ENCODE measurements at regions not wholly inside any gene's neighbourhood (a gene's known extent, or its start where the extent isn't known, plus 50 kb on each side); places are given as distances from the start of the nearest gene placed in this dataset.

DNA sequence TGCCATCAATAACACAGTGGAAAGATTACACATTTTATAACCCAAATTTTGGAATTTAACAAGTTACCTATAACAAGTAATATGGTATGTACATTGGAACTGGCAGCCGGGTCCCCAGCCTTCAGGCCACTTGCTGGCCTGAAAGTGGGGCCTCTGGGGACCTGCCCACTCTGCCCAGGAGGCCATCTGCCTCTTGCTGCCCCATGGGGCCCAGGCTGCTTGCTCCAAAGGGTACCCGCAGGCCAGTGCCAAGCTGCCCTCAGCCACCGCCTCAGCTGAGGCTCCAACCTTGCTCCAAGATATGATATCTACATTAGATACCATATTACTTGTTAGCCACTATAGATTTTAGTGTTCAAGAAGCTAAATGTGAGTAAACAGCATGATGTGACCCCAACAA is 120.8 kb upstream of the TMEFF2 start:
- H3K4me3 Mint-ChIP-seq (ENCODE audit: unreplicated experiment), result no peak overlapping the region

DNA sequence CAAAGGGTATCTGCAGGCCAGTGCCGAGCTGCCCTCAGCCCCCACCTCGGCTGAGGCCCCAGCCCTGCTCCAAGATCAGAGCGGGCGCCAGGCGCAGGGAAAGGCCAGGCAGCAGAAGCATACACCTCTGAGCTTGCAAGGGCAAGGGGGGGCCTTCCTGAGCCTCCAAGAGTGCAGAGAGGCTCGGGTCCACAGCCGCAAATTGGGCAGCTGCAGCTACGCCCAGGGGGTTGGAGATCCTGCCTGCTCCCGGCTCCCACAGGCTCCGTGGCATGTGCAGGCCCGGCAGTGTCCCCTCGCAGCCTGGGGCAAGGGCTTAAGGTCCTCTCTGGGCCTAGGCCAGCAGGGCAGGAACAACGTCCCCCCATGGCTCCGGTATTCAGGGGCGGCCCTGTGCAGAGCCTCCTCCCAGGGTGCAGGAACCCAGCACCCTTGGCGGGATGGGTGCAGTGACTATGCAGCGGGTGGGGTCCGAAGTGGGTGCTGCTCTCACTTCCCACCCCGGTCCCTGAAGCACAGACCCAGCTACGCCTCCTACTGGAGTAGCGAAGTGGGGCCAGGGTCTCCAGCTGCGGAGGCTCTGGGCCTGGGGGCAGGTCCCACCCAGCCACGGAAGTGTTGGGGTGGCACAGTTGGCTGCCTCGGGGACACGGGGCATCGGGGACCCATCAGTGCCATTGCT is 120.2 kb upstream of the TMEFF2 start:
- H3K4me2 ChIP-seq (ENCODE audit: low read length), result no peak overlapping the region
- no peak for TF ChIP-seq EZH2 (IDR thresholded peaks at IDR 0.05; ENCODE audit: insufficient read depth, low read length)
- TF ChIP-seq, protein P1, sequence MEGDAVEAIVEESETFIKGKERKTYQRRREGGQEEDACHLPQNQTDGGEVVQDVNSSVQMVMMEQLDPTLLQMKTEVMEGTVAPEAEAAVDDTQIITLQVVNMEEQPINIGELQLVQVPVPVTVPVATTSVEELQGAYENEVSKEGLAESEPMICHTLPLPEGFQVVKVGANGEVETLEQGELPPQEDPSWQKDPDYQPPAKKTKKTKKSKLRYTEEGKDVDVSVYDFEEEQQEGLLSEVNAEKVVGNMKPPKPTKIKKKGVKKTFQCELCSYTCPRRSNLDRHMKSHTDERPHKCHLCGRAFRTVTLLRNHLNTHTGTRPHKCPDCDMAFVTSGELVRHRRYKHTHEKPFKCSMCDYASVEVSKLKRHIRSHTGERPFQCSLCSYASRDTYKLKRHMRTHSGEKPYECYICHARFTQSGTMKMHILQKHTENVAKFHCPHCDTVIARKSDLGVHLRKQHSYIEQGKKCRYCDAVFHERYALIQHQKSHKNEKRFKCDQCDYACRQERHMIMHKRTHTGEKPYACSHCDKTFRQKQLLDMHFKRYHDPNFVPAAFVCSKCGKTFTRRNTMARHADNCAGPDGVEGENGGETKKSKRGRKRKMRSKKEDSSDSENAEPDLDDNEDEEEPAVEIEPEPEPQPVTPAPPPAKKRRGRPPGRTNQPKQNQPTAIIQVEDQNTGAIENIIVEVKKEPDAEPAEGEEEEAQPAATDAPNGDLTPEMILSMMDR (IDR thresholded peaks at IDR 0.05; ENCODE audit: insufficient read depth, low read depth, low read length), result no peak
- no peak overlapping the region for H3K4me3 ChIP-seq (ENCODE audit: insufficient read depth, low read depth, low read length)
- Mint-ChIP-seq H3K27ac (ENCODE audit: unreplicated experiment) (no peak overlapping the region), H3K36me3 (ENCODE audit: low read depth, unreplicated experiment) (no peaks in the 10 kb centered on the region), H3K27me3 (ENCODE audit: low read depth, unreplicated experiment) (no peaks in the 10 kb centered on the region), H3K9me3 (ENCODE audit: unreplicated experiment) (peaks cover 3% of the 10 kb centered on the region), H3K4me3 (ENCODE audit: unreplicated experiment) (no peak overlapping the region), H3K4me1 (ENCODE audit: low read depth, unreplicated experiment) (no peaks in the 10 kb centered on the region)
- H3K36me3 ChIP-seq (ENCODE audit: insufficient read depth, low read length), result no peaks in the 10 kb centered on the region
- no peak for DNase-seq (ENCODE audit: low read depth)
- no peaks in the 10 kb centered on the region for H3K9me3 ChIP-seq (ENCODE audit: insufficient read depth, low read depth, low read length)
- no peaks in the 10 kb centered on the region for H4K20me1 ChIP-seq (ENCODE audit: insufficient read depth, low read length)
- H3K27ac ChIP-seq (ENCODE audit: low read depth, low read length), result no peak overlapping the region
- H3K27me3 ChIP-seq (ENCODE audit: insufficient read depth, low read length), result no peaks in the 10 kb centered on the region
- H3K9ac ChIP-seq (ENCODE audit: low read length), result no peak overlapping the region
- no peak for FAIRE-seq
- H2AFZ ChIP-seq (ENCODE audit: low read depth, low read length), result no peak overlapping the region
- no peaks in the 10 kb centered on the region for H3K4me1 ChIP-seq (ENCODE audit: insufficient read depth, low read length)
- H3K79me2 ChIP-seq (ENCODE audit: insufficient read depth, low read length), result no peaks in the 10 kb centered on the region

More for the DNA sequence above, 120.8 kb upstream of the TMEFF2 start:
- Histone ChIP-seq H2AFZ (ENCODE audit: low read depth, low read length) (no peak overlapping the region), H3K79me2 (ENCODE audit: insufficient read depth, low read length) (no peaks in the 10 kb centered on the region), H3K9me3 (ENCODE audit: insufficient read depth, low read depth, low read length) (no peaks in the 10 kb centered on the region), H3K36me3 (ENCODE audit: insufficient read depth, low read length) (no peaks in the 10 kb centered on the region), H3K27ac (ENCODE audit: low read depth, low read length) (no peak overlapping the region), H4K20me1 (ENCODE audit: insufficient read depth, low read length) (no peaks in the 10 kb centered on the region), H3K4me2 (ENCODE audit: low read length) (no peak overlapping the region), H3K4me1 (ENCODE audit: insufficient read depth, low read length) (no peaks in the 10 kb centered on the region), H3K27me3 (ENCODE audit: insufficient read depth, low read length) (no peaks in the 10 kb centered on the region), H3K9ac (ENCODE audit: low read length) (no peak overlapping the region), H3K4me3 (ENCODE audit: insufficient read depth, low read depth, low read length) (no peak overlapping the region)
- no peaks in the 10 kb centered on the region for H3K36me3 Mint-ChIP-seq (ENCODE audit: low read depth, unreplicated experiment)
- no peak for TF ChIP-seq EZH2 (IDR thresholded peaks at IDR 0.05; ENCODE audit: insufficient read depth, low read length)
- TF ChIP-seq, protein P1 (IDR thresholded peaks at IDR 0.05; ENCODE audit: insufficient read depth, low read depth, low read length), result no peak
- H3K9me3 Mint-ChIP-seq (ENCODE audit: unreplicated experiment), result peaks cover 3% of the 10 kb centered on the region
- no peak for FAIRE-seq
- H3K4me1 Mint-ChIP-seq (ENCODE audit: low read depth, unreplicated experiment), result no peaks in the 10 kb centered on the region
- no peak for DNase-seq (ENCODE audit: low read depth)
- no peaks in the 10 kb centered on the region for H3K27me3 Mint-ChIP-seq (ENCODE audit: low read depth, unreplicated experiment)
- no peak overlapping the region for H3K27ac Mint-ChIP-seq (ENCODE audit: unreplicated experiment)

DNA sequence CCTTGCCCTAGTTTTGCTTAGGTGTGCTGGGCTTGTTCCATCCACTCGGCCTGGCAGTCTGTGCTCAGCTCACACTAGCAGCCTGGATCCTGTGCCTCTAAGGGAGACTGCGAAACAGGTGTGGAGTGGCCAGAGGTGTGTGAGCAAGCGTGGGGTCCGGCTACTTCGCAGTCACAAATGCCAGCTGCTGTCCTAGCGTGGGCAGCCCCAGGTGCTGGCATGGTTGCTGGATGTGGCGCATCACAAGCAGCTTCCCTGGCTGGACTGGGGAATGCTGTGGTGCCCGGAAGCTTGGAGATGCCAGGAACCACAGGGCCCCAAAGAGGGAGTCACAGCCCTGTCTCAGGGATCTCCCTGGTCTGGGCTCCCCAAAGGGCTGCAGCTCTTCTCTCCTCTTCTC is 119.0 kb upstream of the TMEFF2 start:
- H3K27me3 Mint-ChIP-seq (ENCODE audit: low read depth, unreplicated experiment), result no peaks in the 10 kb centered on the region
- peaks cover 3% of the 10 kb centered on the region for H3K9me3 Mint-ChIP-seq (ENCODE audit: unreplicated experiment)
- H2AFZ ChIP-seq (ENCODE audit: low read depth, low read length), result no peak overlapping the region
- H3K9me3 ChIP-seq (ENCODE audit: insufficient read depth, low read depth, low read length), result no peaks in the 10 kb centered on the region
- H3K79me2 ChIP-seq (ENCODE audit: insufficient read depth, low read length), result no peaks in the 10 kb centered on the region
- no peak overlapping the region for H3K4me3 Mint-ChIP-seq (ENCODE audit: unreplicated experiment)
- H3K27me3 ChIP-seq (ENCODE audit: insufficient read depth, low read length), result no peaks in the 10 kb centered on the region
- TF ChIP-seq, protein P1 (IDR thresholded peaks at IDR 0.05; ENCODE audit: insufficient read depth, low read depth, low read length), result no peak
- no peak for TF ChIP-seq EZH2 (IDR thresholded peaks at IDR 0.05; ENCODE audit: insufficient read depth, low read length)
- no peak overlapping the region for H3K4me3 ChIP-seq (ENCODE audit: insufficient read depth, low read depth, low read length)
- no peak overlapping the region for H3K4me2 ChIP-seq (ENCODE audit: low read length)
- H3K4me1 Mint-ChIP-seq (ENCODE audit: low read depth, unreplicated experiment), result no peaks in the 10 kb centered on the region
- no peak for DNase-seq (ENCODE audit: low read depth)
- no peaks in the 10 kb centered on the region for H3K4me1 ChIP-seq (ENCODE audit: insufficient read depth, low read length)
- H3K36me3 Mint-ChIP-seq (ENCODE audit: low read depth, unreplicated experiment), result no peaks in the 10 kb centered on the region
- H3K27ac Mint-ChIP-seq (ENCODE audit: unreplicated experiment), result no peak overlapping the region
- H3K36me3 ChIP-seq (ENCODE audit: insufficient read depth, low read length), result no peaks in the 10 kb centered on the region
- H3K9ac ChIP-seq (ENCODE audit: low read length), result no peak overlapping the region
- no peak overlapping the region for H3K27ac ChIP-seq (ENCODE audit: low read depth, low read length)
- no peak for FAIRE-seq
- H4K20me1 ChIP-seq (ENCODE audit: insufficient read depth, low read length), result no peaks in the 10 kb centered on the region
